Neural progenitor cell (in vitro differentiated cells): ENCODE measurements at regions not wholly inside any gene's neighbourhood (a gene's known extent, or its start where the extent isn't known, plus 50 kb on each side); places are given as distances from the start of the nearest gene placed in this dataset.

ENCODE experiments used
- EZH2 ChIP-seq: fragments of 200-600 bp; sonication (generic); IDR thresholded peaks from 2 replicates; pipeline ENCODE4 v1.6.1; 2017; ENCODE audit warnings: antibody characterized with exemption, mild to moderate bottlenecking, moderate library complexity
- TF ChIP-seq, protein P1 (sequence below): fragments of 200-600 bp; sonication (generic); IDR thresholded peaks from 2 replicates; pipeline ENCODE4 v1.5.1; 2017; ENCODE audit warnings: antibody characterized with exemption, mild to moderate bottlenecking

DNA sequence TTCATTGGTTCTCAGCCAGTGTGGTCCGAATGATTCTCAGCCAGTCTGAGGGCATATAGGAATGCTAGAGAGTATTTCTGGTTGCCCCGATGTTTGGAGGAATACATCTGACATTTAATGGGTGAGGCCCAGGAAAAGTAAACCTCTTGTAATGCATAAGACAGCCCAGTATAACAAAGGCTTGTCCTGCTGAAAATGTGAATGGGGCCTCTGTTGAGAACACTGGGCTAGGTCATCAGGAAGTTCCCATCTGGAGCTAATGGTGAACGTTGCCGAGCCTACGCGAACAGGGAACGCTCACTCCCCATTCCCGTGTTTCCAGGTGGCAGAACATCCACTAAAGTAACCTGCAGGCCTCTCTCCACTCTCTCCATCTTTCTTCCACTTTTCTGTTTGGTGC is 132.0 kb upstream of the CLNK start:
- TF ChIP-seq, protein P1, sequence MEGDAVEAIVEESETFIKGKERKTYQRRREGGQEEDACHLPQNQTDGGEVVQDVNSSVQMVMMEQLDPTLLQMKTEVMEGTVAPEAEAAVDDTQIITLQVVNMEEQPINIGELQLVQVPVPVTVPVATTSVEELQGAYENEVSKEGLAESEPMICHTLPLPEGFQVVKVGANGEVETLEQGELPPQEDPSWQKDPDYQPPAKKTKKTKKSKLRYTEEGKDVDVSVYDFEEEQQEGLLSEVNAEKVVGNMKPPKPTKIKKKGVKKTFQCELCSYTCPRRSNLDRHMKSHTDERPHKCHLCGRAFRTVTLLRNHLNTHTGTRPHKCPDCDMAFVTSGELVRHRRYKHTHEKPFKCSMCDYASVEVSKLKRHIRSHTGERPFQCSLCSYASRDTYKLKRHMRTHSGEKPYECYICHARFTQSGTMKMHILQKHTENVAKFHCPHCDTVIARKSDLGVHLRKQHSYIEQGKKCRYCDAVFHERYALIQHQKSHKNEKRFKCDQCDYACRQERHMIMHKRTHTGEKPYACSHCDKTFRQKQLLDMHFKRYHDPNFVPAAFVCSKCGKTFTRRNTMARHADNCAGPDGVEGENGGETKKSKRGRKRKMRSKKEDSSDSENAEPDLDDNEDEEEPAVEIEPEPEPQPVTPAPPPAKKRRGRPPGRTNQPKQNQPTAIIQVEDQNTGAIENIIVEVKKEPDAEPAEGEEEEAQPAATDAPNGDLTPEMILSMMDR = no peak
- TF ChIP-seq EZH2 = no peak
